ENCODE measurements at regions not wholly inside any gene's neighbourhood (a gene's known extent, or its start where the extent isn't known, plus 50 kb on each side); places are given as distances from the start of the nearest gene placed in this dataset.

- TF ChIP-seq POLR2AphosphoS5 (IDR thresholded peaks at IDR 0.05; ENCODE audit: low read depth, low read length) (no peak), REST (IDR thresholded peaks at IDR 0.05; ENCODE audit: insufficient read depth in 1 of 2, low read depth in 2 of 2, low read length in 2 of 2) (no peak), SIN3A (IDR thresholded peaks at IDR 0.05; ENCODE audit: borderline replicate concordance, insufficient read depth, low read length) (no peak), TAF1 (IDR thresholded peaks at IDR 0.05; ENCODE audit: borderline replicate concordance, insufficient read depth, low read length) (no peak), FOXP2 (optimal IDR thresholded peaks at IDR 0.05; ENCODE audit: borderline replicate concordance, extremely low read depth, extremely low read length, insufficient read depth) (no peak)
Measured at GRCh38 chr1:171397851-171398469, 84.0 kb downstream of the FMO4 start.

Measured in PFSK-1 (cell line).